HCT116 (cell line): ENCODE measurements at regions not wholly inside any gene's neighbourhood (a gene's known extent, or its start where the extent isn't known, plus 50 kb on each side); places are given as distances from the start of the nearest gene placed in this dataset.

Source experiments
- ATF3 ChIP-seq: IDR thresholded peaks from 2 replicates; pipeline ENCODE4 v1.6.1; 2012
- CBX3 ChIP-seq: IDR thresholded peaks from 2 replicates; pipeline ENCODE4 v1.6.1; 2012; ENCODE audit warnings: low read depth
- CEBPB ChIP-seq: IDR thresholded peaks from 2 replicates; pipeline ENCODE4 v1.6.1; 2012; ENCODE audit warnings: low read depth
- CTCF ChIP-seq, 3 experiments: fragments of 200-600 bp in 1 of 3; sonication (generic) in 1 of 3; IDR thresholded peaks in 2 of 3; conservative IDR thresholded peaks in 1 of 3; 2 replicates each; pipeline ENCODE4 v1.5.1; 2012 to 2017; ENCODE audit warnings: low read depth in 2 of 3, low read length in 2 of 3, antibody characterized with exemption in 1 of 3, borderline replicate concordance in 1 of 3, control low read depth in 1 of 3, mild to moderate bottlenecking in 1 of 3, mixed read lengths in 1 of 3, mixed run types in 1 of 3, moderate library complexity in 1 of 3; ENCODE audit not compliant: insufficient read depth in 1 of 3
- EZH2 ChIP-seq: fragments of 200-600 bp; sonication (generic); IDR thresholded peaks from 2 replicates; pipeline ENCODE4 v1.6.1; 2017; ENCODE audit warnings: antibody characterized with exemption, mixed run types
- EZH2phosphoT487 ChIP-seq: fragments of 200-600 bp; IDR thresholded peaks from 2 replicates; pipeline ENCODE4 v1.6.1; 2018; ENCODE audit warnings: antibody characterized with exemption, borderline replicate concordance
- POLR2A ChIP-seq: IDR thresholded peaks from 2 replicates; pipeline ENCODE4 v1.7.0; 2011; ENCODE audit warnings: borderline replicate concordance; ENCODE audit not compliant: insufficient read depth, insufficient read length; ENCODE audit errors: extremely low read depth
- POLR2AphosphoS5 ChIP-seq: IDR thresholded peaks from 2 replicates; pipeline ENCODE4 v1.6.1; 2011; ENCODE audit warnings: mild to moderate bottlenecking, low read depth, low read length, moderate library complexity
- RAD21 ChIP-seq: IDR thresholded peaks from 2 replicates; pipeline ENCODE4 v1.6.1; 2012; ENCODE audit warnings: low read depth, mild to moderate bottlenecking
- SP1 ChIP-seq: IDR thresholded peaks from 2 replicates; pipeline ENCODE4 v1.6.1; 2012; ENCODE audit warnings: low read depth
- SRF ChIP-seq: IDR thresholded peaks from 2 replicates; pipeline ENCODE4 v1.6.1; 2012; ENCODE audit warnings: low read depth
- YY1 ChIP-seq: IDR thresholded peaks from 2 replicates; pipeline ENCODE4 v1.6.1; 2011; ENCODE audit warnings: low read length, low read depth, moderate library complexity, mild to moderate bottlenecking; ENCODE audit not compliant: insufficient replicate concordance; ENCODE audit errors: extremely low read depth
- ZNF274 ChIP-seq: fragments of 200-500 bp; sonication (Bioruptor generic); IDR thresholded peaks from 2 replicates; pipeline ENCODE4 v1.6.1; 2014; ENCODE audit warnings: mild to moderate bottlenecking, low read depth, low read length, inconsistent platforms

GRCh38 chr13:81117416-81117815, 776.5 kb upstream of the SPRY2 start:
- TF ChIP-seq CTCF (IDR thresholded peaks at IDR 0.05 in 2 of 3, conservative IDR thresholded peaks at IDR 0.05 in 1 of 3; ENCODE audit: borderline replicate concordance in 1 of 3, insufficient read depth in 1 of 3, low read depth in 2 of 3, low read length in 2 of 3) (no peak), ATF3 (no peak), SRF (no peak), ZNF274 (no peak), CBX3 (no peak), SP1 (no peak), POLR2A (no peak), CEBPB (no peak), EZH2 (no peak), YY1 (no peak), RAD21 (no peak), POLR2AphosphoS5 (no peak), EZH2phosphoT487 (no peak)
